ENCODE measurements at regions not wholly inside any gene's neighbourhood (a gene's known extent, or its start where the extent isn't known, plus 50 kb on each side); places are given as distances from the start of the nearest gene placed in this dataset.

DNA sequence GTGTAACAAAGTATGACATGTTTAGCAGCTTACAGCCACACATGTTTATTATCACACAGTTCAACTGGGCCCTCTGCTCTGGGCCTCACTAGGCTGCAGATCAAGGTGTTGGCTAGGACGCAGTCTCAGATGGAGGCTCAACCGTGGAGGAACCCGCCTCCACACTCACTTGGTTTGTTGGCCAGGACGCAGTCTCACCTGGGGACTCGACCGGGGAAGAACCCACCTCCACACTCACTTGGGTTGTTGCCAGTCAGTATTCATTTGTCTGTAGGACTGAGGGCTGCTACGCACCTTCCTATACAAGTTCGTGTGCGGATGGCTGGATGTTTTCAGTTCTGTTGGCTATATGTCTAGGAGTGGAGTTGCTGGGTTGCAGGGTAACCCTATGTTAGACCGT lies 240.7 kb upstream of the CIBAR2 start:
- no peak for DNase-seq

DNA sequence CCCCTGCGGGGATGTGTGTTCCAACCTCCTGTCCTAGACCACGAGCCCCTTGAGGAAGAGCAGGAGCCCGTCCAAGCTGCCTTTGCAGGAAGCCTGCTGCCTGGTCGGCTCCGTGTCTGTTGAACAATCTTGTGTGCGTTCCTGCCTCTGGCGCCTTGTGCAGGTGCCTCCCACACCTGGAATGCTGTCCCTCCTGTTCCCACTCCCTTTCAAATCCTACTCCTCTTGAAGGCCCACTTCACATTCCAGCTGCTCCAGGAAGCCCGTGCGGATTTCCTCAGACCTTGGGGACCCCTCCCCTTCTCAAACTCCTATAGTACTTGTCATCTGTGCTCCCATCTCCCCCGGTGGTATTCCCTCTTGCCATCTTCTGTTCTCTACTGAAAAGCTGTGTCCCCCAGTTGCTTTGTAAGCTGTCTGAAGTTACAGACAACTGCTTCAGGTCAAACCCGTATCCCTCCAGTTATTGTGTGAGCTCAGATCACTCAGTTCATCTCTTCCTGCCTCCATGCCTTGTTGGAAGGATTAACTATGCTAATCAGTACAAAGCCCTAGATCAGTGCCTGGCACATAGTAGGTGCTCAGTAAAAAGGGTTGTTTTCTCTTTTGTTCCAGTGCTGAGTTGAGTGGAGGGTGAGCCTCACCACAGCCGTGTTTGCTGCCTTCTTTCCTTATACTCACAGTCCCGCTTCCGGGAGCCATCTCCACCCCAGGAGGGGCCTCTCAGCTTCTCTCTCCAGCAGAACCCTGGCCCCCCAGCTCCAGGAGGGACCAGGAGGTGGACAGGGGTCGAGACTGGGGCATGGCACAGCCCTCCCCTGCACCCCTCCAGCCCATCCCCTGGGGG lies 241.8 kb upstream of the CIBAR2 start:
- DNase-seq, result no peak

DNA sequence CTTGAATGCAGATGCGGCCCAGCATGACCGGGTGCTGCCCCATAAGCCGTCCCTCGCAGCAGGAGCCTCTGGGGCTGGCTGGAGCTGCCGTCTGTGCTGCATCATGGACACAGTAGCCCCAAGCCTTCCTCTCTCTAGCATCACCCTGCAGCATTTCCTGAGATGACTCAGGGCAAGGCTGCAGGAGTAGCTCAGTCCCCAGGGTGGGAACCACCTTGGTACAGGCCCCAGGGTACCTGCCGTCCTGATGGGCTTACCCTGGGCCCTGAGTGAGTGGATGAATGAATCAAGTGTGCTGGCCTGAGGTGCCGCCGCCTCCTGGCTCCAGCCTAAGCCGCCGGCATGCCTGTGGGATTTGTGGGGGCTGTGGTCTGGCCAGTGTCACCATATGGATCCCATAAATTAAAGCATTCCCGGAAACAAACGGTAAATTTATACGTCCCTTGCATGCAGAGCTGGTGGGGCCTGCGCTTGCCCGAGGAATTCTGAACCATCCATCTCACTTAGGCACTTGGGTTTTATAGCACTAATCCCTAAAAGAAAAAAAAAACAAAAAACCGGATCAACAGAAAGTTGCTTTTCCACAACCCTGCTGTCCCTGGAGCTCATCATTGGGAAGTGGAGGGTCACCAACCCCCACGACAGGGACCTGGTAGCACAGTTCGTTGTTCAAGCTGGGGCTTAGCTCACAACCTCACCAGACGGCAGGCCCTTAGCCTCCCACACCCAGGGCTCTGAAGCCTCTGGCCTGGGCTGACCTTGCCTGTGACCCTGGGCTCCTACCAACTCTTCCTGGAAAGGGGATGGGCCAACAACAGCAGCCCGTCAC lies 242.6 kb upstream of the CIBAR2 start:
- DNase-seq, result no peak

GRCh38 chr16:85355515-85355837 lies 243.2 kb upstream of the CIBAR2 start:
- DNase-seq, result no peak

- no peak for DNase-seq
Measured at GRCh38 chr16:85356157-85356556, 243.9 kb upstream of the CIBAR2 start.

- DNase-seq, result no peak
Measured at GRCh38 chr16:85357323-85357722, 245.1 kb upstream of the CIBAR2 start.

DNA sequence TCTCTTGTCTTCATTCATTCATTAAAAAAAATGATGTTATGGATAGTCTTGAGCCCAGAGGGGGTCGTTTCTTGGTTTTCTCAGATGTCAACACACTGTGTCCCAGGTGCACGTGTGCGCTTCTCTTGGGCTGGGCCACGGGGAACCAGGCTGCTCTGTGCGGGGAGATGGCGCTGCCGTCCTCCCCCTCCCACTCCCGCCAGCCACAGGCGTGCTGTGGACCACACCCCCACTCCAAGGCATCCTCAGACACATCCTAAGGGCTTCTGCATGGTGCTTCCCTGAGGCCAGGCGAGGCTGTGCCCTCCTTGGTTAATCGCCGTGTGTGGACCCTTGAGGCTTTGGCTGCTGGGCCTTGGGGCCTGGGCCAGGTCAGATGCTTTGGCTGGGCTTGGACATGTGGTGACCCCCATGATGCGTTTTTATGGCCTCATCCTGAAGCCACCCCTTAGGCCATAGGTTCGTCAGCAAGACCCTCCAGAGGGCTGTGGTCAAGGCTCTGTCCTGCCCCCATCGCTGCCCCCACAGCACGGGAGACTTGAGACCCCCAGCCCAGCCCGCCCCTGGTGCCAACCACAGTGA lies 245.7 kb upstream of the CIBAR2 start:
- DNase-seq, result no peak

GRCh38 chr16:85358704-85359146 lies 246.5 kb upstream of the CIBAR2 start:
- DNase-seq, result no peak

GRCh38 chr16:85359147-85359822 lies 247.0 kb upstream of the CIBAR2 start:
- no peak for DNase-seq

DNA sequence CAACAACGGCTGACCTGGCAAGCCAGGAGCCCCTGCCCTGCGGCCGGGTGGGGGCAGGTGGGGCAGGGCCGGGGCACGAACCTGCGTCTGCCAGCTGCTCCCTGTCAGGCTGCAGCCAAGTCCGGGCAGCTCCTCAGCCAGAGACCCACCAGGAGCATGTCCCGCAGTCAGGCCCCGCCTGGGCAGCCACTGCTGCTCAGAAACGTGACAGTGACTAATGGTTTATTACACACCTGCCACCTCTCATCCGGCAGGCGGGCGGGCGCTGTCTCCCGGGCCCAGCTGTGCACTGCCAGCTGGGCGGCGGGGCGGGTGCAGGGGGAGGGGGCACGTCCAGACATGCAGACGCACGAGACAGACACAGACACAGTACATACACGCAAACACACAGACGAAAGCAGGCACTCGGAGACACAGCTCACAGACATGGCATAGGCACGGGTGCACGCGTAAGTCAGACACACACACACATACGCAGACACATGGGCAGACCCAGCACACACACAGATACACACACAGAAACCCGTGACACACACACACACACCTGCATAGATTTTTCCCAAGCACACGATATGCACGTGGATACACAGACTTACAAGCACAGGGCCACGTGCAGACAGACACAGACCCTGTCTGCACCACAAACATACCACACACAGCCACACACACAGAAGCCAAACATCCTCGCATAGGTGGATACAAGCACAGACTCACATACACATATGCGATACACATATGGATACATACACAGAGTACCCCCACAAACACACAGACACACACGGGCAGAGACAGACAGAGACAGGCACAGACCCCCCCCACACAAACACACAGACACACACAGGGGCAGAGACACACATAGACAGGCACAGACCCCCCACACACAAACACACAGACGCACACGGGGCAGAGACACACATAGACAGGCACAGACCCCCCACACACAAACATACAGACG lies 248.3 kb upstream of the CIBAR2 start:
- DNase-seq, result peak; percentile 78

GRCh38 chr16:85361441-85362118 lies 249.3 kb upstream of the CIBAR2 start:
- no peak for DNase-seq

GRCh38 chr16:85362443-85362842 lies 250.2 kb upstream of the CIBAR2 start:
- no peak for DNase-seq

GRCh38 chr16:85363427-85363826 lies 249.7 kb upstream of the GSE1 start:
- no peak for DNase-seq

DNA sequence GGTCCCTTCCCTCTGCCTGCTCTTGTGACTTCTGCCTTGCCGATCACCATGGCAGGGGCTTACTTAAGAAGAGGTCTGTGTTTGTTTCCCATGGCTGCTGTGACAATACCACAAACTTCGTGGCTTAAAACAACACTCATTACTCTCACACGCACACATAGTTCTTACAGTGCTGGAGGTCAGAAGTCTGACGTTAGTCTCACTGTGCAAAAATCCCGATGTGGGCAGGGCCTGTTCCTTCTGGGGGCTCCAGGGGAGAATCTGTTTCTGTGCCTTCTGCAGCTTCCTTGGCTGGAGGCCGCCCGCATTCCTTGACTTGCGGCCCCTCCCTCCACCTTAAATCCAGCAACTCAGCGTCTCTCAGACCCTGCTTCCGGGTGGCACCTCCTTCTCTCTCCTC lies 249.2 kb upstream of the GSE1 start:
- DNase-seq, result no peak

GRCh38 chr16:85364323-85365040 lies 248.6 kb upstream of the GSE1 start:
- DNase-seq, result no peak

DNA sequence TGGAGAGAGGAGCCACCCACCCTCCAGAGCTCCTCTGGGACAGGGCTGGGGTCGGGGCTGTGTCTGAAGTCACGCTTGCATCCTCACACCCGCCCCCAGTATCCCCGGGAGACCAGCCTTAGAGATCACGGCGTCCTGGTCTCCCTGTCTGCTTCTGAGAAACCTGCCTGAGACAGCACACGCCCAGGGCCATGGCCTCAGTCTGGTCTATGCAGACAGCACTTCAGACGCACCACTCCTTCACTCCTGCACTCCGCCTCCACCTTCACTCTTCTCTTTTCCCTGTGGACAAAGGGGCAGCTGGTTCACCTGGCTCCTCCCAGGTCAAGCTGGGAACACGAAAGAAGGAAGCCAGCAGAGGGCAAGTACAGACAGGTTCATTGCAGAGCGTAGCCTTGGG lies 248.0 kb upstream of the GSE1 start:
- no peak for DNase-seq

- no peak for DNase-seq
Measured at GRCh38 chr16:85366031-85366763, 246.9 kb upstream of the GSE1 start.

GRCh38 chr16:85367485-85367884 lies 245.6 kb upstream of the GSE1 start:
- no peak for DNase-seq

DNA sequence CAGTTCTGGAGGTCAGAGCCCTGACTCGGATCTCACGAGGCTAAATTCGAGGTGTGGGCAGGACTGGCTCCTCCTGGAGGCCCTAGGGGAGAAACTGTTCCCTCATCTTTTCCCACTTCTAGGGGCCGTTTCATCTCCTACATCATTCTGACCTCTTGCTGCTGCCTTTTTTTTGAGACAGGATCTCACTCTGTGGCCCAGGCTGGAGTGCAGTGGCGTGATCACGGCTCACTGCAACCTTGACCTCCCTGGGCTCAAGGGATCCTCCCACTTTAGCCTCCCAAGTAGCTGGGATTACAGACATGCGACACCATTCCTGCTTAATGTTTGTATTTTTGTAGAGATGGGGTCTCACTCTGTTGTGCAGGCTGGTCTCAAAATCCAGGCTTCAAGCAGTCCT lies 244.1 kb upstream of the GSE1 start:
- DNase-seq, result no peak

Data from NCI-H2081 treated with DMSO at 0.1 percent for 48 hours (cell line).